NCI-H510A (cell line): ENCODE measurements at regions not wholly inside any gene's neighbourhood (a gene's known extent, or its start where the extent isn't known, plus 50 kb on each side); places are given as distances from the start of the nearest gene placed in this dataset.
"Not testable (repeated sequence)": the region's sequence is repeated elsewhere in the genome, so short reads cannot be mapped to it uniquely, and the experiment has no call there.

Experiments used
- DNase-seq: peaks from one replicate; lab custom pipeline; 2025; lab: John Stamatoyannopoulos, UW

DNA sequence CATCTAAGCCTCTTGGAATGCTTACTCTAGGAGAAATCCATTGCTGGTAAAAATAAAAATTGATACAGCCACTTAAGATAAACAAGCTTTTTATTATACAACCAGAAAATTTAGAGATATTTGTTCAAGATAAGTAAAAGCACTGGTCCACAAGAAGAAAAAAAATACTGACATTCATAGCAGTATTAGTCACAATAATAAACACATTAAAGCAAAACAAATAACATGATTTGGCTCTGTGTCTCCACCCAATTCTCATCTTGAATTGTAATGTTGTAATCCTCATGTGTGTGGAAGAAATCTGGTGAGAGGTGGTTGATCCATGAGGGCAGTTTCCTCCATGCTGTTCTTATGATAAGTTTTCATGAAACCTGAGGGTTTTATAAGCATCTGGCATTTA is 1093.5 kb upstream of the ADGRB3 start:
- no peak for DNase-seq

DNA sequence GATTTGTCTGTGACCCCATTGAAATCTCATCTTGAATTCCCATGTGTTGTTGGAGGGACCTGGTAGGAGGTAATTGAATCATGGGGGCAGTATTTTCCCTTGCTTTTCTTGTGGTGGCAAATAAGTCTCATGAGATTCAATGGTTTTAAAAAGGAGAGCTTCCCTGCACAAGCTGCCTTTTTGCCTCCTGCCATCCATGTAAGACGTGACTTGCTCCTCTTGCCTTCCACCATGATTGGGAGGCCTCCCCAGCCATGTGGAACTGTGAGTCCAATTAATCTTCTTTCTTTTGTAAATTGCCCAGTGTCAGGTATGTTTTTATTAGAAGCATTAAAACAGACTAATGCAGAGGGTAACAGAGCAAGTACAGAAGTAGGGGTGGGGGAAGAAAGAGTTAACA is 1097.0 kb upstream of the ADGRB3 start:
- no peak for DNase-seq

DNA sequence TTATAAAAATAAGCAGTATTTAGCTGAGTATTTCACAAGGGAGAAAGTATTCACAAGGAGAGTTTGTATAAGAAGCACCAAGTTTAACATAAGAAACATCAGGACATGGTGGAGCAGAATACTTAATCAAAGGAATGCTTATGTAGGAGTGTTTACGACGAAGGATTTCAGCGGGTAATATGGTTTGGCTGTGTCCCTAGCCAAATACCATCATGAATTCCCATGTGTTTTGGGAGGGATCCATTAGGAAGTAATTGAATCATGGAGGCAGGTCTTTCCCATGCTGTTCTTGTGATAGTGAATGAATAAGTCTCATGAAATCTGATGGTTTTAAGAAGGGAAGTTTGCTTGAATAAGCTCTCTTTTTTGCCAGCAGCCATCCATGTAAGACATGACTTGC is 1099.1 kb upstream of the ADGRB3 start:
- no peak for DNase-seq

DNA sequence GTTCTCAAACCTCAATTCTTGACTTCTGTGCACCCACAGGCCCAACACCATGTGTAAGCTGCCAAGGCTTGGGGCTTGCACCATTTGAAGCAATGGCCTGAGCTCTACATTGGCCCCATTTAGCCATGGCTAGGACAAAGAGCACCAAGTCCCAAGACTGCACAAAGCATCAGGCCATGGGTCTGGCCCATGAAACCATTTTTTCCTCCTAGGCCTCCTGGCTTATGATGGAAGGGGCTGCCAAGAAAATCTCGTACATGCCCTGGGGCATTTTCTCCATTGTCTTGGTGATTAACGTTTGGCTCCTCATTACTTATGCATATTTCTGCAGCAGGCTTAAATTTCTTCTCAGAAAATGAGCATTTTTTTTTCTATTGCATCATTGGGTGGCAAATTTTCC is 1128.7 kb upstream of the ADGRB3 start:
- no peak for DNase-seq

DNA sequence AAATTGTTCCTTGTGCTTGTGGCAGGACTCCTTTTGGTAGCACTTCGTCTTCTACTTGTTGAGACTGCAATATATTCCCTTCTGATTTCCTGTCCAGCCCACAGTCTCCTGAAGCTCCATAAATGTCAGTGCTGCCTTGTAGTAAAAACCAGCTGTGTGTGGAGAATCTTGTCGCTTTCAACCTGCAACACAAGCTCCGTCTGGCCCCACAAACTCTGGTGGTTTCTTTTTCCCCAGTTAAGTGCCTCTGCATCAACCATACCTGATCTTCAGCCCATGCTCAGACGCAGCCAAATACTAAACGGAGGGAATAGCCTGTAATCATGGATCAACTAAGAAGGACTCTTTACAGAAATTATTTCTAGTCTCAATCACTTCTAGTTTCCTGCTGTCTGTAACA is 1133.3 kb upstream of the ADGRB3 start:
- DNase-seq, result no peak

DNA sequence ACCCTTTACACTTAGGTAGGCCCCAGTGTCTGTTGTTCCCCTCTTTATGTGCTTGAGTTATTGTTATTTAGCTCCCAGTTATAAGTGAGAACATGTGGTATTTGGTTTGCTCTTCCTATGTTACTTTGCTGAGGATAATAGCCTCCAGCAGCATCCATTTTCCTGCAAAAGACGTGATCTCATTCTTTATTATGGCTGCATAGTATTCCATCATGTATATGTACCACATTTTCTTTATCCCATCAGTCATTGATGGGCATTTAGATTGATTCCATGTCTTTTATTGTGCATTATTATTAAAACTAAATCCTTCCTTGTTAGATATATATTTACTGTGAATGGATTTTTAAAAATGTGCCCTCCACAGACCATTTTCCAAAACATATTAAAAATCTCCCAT is 1137.3 kb upstream of the ADGRB3 start:
- no peak for DNase-seq

DNA sequence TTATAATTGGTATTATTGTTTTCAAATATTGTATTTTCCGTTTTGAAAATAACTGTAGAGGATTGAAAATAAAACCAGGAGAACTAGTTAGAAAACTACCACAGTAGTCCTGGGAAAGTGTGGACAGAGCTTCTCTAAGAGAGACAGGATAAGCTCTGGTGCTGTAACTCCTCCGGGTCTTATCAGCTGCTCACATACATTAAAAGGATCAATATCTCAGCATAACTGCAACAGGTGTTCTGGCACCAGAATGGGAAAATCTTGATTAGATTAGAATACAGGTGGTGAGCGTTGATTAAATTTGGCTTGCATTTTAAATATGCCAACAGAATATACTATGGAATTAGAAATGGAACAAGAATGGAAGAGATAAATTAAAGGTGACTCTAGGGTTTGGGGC is 1138.9 kb upstream of the ADGRB3 start:
- no peak for DNase-seq

DNA sequence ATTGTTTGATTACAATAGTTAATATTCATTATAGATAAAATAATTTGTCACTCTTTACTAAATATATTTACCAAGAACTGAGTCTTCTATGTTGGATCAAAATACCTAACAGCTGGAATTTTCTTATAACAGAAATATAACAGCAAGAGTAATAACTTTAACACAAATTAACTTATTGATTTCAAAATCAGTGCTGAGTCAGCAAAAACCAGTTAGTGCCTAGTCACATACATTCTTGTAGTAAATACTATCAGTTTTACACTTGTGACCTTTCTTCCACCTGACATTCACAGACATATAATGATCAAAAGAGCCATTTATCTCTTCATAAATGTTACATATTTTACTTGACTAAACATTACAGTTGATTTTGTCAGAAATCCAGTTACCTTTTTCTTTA is 1141.4 kb upstream of the ADGRB3 start:
- no peak for DNase-seq

DNA sequence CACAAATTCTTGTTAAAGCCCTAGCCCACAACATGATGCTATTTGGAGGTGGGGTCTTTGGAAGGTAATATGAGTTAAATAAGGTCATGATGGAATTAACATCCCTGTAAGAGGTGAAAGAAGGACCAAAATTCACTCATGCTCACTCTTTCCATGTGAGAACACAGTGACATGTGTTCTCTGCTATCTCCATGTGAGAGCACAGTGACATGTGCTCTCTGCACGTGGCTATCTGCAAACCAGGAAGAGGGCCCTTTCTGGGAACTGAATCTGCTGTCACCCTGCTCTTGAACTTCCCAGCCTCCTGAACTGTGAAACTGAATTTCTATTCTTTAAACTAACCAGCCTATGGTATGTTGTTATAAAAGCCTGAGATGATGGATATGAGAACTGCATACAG is 1159.4 kb upstream of the ADGRB3 start:
- no peak for DNase-seq

DNA sequence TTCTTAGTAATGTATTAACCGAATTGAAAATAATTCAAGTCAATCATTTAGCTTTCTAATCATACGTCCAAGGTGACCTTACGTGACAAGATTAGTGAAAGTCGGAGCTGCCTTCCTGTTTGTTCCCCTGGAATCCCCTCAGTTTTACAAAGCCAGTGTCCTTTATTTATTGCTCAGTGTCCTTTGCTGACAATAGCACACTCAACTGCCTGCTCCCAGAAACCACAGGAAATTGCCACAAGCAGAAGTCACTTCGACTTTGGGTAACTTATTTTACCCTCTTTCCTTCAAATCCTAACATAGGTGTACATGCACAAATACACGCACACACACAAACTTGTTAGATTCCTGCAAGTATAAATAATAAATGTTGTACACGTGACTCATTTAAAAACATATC is 1167.7 kb upstream of the ADGRB3 start:
- no peak for DNase-seq

DNA sequence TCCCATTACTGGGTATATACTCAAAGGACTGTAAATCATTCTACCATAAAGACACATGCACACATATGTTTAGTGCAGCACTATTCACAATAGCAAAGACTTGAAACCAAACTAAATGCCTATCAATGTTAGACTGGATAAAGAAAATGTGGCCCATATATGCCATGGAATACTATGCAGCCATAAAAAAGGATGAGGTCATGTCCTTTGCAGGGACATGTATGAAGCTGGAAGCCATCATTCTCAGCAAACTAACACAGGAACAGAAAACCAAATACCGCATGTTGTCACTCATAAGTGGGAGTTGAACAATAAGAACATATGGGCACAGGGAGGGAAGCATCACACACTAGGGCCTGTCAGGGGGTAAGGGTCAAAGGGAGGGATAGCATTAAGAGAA is 1172.4 kb upstream of the ADGRB3 start:
- not testable (repeated sequence) for DNase-seq

DNA sequence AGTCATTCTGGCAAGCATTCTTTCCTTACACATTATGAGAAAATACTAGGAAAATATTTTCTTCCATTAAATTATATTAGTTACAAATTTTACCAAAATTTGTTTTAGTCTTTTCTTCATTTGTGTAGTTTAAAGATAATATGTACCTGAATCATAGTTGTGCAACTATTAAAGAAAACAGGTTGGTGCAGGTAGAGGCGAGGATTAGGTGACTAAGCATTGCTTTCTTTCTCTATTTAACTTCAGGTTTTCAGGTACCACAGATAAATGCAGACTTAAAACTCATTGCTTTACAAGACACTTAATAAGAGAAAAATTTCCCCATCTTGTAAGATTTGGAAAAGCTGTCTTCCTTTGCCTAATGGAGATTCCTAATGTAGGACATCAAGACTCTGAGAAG is 1175.5 kb upstream of the ADGRB3 start:
- DNase-seq, result no peak

DNA sequence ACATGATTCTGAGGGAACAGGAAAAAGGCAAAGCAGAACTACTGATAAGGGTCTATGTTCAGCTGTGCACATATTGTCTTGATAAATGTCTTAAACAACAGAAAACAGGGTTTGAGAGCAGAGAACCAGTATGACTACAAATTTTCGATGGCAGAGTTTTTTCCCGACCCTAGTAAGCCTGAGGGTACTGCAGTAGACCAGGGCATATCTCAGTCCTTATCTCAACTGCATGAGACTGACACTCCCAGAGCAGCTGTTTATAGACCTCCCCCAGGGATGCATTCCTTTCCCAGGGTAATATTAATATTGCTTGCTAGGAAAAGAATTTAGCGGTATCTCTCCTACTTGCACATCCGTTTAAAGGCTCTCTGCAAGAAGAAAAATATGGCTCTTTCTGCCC is 1176.8 kb upstream of the ADGRB3 start:
- no peak for DNase-seq

DNA sequence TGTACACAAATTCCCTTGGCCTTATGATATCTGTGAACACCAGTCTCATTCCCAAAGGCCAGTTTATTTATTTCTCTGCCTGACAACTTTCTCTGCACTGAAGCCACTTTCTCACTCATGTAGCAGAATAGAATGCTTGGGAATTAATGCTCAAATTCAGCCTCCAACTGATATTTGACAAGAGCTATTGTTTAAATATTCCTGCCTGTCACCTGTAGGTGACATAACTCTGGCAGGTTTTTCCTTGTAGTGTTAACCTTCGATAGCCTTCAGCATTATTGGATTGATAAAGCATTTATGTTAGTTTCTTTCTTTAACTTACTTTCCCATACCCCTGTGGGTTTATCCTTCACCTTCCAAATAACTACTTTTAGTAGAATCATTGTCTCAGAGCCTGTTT is 1183.2 kb upstream of the ADGRB3 start:
- no peak for DNase-seq

DNA sequence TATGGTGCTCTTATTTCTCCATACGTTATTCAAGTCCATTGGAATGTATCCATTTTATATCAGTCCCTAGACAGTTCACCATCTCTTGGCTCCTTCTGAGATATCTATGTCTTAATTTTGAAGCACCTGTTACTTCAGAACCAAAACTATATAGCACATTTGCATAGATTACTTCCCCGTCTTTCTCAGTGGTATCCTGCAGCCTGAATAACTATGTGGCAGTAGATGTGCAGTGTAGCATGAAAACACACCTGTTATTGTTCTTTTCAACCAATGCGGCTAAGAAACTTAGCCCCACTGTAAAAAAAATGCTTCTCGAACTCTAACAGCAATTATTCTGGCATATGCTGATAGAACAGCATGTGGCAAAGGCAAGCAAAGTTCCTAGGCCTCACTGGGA is 1184.4 kb upstream of the ADGRB3 start:
- DNase-seq, result no peak

DNA sequence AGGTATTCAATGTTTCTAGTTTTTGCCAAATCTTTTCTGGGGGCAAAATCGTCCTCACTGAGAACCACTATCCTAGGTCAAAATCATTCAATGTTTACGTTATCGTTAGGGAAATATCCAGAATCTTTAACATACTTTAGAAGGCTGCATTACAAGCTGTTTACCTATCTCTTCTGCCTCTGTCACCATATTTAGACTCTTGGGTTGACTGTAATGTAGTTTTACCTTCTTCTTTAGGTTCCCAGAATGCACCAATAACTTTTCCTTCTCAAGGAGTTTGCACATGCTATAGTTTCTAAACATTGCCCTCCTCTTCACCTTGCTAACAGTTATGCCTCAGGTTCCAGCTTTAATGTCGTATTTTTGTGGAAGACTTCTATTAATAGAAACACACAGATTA is 1185.5 kb upstream of the ADGRB3 start:
- no peak for DNase-seq

DNA sequence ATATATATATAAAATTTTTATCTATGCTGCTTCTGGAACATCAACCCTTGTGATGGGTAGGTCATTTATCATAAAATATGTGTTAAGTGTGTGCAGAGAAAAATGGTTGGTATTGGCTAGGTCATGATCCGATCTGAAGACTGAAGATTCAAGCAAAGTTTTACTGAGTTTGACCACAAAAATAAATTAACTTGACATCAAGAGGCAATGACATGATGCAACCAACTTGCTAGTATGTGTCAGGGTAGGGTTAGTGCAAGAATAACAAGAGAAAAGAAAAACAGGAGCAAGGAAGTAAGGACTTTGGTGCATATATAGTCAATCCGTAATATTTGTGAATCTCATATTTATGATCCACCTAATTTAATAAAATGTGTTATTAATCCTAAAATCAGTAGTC is 1202.0 kb upstream of the ADGRB3 start:
- no peak for DNase-seq

DNA sequence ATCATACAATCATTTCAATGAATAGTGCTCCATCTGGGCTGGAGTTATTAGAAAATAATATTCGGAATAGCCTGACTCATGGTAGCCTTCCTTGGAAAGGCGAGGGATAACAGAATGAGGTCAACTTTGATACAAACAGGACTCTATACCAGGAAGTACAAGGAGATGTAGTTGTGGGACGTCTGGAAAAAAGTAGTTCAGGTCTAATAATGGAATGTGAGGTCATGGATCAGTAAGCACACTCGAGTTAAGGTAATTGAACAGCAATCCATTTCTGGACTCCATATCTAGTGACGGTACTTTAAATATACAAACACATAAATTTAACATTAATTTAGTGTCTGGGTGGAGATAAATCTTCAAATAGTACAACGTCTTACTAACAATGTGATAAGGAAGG is 1204.0 kb upstream of the ADGRB3 start:
- DNase-seq, result no peak

DNA sequence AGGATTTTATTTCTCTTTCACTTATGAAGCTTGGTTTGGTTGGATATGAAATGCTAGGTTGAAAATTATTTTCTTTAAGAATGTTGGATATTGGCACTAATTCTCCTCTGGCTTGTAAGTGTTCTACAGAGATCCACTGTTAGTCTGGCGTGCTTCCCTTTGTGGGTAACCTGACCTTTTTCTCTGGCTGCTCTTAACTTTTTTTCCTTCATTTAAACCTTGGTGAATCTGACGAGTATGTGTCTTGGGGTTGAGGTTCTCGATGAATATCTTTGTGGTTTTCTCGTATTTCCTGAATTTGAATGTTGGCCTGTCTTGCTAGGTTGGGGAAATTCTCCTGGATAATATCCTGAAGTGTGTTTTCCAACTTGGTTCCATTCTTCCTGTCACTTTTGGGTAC is 1208.4 kb upstream of the ADGRB3 start:
- DNase-seq, result not testable (repeated sequence)

DNA sequence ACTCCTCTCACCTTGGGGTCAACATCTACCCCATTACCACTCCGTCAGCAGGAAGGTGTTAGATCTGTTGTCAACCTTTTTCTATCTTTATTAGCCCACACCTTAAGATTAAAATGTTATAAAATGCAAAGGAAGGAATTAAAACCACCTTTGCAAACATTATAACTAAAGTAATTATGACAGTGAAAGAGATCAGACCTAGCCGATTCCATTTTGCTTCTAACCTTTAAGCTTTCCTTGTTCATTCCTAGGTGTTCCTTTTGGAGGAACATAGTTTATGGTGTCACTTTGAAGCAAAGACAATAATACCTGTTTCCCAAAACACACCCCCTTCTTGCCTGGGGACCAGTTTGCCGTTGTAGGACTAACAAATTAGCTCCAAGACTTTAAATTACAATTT is 1223.0 kb upstream of the ADGRB3 start:
- no peak for DNase-seq

DNA sequence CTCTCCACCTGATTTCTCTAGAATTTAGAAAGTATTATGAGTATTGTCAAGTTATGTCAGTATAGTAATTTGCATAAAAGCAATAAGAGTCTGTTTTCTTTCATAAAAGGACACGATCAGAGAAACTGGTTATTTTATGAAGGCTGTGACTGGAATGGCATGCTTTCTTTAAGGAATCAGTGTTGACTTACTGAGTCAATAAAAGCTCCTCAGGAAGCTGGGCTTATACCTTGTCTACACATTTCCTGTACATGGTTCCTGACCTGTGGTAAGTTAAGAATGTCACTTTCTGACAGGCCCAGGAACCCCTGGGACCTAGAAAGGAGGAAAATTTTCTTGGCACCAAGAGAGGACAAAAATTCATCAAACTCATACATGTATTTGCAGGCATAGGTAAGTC is 1224.0 kb upstream of the ADGRB3 start:
- DNase-seq, result no peak

DNA sequence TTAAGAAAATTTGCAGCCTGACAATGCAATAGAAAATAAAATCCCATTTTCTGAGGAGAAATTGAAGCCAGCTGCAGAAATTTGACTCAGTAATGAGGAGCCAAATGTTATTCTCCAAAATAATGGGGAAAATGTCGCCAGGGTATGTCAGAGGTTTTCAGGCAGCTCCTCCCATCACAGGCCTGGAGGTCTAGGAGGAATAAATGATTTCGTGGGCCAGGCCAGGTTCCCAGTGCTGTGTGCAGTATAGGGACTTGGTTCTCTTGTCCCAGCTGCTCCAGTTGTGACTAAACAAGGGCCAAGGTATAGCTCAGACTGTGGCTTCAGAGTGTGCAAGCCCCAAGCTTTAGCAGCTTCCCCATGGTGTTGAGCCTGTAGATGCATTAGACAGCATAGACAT is 1240.8 kb upstream of the ADGRB3 start:
- no peak for DNase-seq

DNA sequence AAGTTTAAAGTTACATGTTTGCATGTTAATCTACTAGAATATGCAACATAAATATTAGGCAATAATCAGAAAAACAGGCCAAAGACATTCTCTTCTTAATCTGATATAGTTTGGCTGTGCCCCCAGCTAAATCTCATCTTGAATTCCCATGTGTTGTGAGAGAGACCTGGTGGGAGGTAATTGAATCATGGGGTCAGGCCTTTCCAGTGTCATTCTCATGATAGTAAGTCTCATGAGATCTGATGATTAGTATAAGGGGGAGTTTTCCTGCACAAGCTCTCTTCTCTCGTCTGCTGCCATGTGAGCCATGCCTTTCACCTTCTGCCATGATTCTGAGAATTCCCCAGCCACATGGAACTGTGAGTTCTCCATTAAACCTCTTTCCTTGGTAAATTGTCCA is 1241.7 kb upstream of the ADGRB3 start:
- no peak for DNase-seq

DNA sequence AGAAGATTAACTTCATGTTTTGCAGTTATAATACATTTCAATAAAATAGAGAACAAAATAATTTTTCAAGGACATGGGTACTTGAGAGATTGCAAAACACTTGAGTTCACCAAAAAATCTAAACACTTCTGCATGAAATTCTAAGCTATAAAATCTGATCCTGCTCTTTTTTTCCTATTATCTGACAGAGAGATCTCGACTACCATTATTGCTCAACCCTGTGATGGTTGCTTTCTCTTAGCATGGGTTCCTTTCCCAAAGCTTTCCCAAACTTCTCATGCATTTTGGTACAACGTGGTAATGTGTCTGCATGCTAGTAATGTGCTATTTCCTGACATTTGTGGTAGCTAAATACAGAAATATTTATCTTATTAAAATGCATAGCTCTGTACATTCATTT is 1243.1 kb upstream of the ADGRB3 start:
- DNase-seq, result no peak

DNA sequence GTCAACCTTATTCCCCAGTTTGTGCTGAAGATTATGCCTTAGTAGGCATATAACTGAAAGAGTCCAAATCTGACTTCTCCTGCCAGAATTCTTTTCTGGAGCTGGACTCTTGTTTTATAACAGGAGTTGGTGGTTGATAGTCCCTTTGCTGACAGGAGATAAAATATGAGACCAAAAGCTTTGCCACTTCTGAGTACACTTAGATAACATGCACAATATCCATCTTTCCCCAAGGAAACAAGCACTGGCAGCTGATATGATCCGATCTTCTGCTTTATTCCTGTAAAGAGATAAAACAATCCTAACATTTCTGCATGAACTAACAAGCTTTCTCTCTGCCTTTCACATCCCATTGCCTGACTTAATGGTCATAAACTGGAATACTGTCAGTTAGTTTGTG is 1265.4 kb upstream of the ADGRB3 start:
- DNase-seq, result no peak
